HepG2 (cell line): ENCODE measurements at regions not wholly inside any gene's neighbourhood (a gene's known extent, or its start where the extent isn't known, plus 50 kb on each side); places are given as distances from the start of the nearest gene placed in this dataset.
A peak's percentile ranks its signal among the peaks of the same experiment; 100 is the strongest.

Experiments
- ATAC-seq: fragments of 200-7000 bp; cut with Tn5 transposase; 3 replicates; pipeline ENCODE4 v1.9.1; 2020; ENCODE audit warnings: mild to moderate bottlenecking, moderate library complexity
- BruUV-seq: library from RNA; stranded (reverse); fragments of 400-500 nt; replicated peaks from 2 replicates; lab custom pipeline; 2021; lab: Mats Ljungman, UMichigan
- CTCF ChIA-PET: fragments of 300-600 bp; formaldehyde crosslinking; extraction: SDS; loops from one replicate; lab custom pipeline; 2021; ENCODE audit warnings: low total read pairs, inconsistent platforms, low intra/inter-chr PET ratio; lab: Yijun Ruan, JAX
- POLR2A ChIA-PET: fragments of 350-600 bp; sonication (Branson Sonifier 250); formaldehyde crosslinking; loops from one replicate; lab custom pipeline; 2020; ENCODE audit warnings: antibody characterized with exemption, inconsistent platforms; lab: Yijun Ruan, JAX
- DNase-seq: peaks from one replicate; pipeline ENCODE4 v3.0.0-alpha.2; 2015; ENCODE audit warnings: low spot score
- FAIRE-seq: peaks from 3 replicates; lab custom pipeline; 2011; peaks lifted over from hg19 to GRCh38; lab: Jason Lieb, UNC
- H2AFZ ChIP-seq: one replicate; pipeline ENCODE4 v1.6.1; 2011; ENCODE audit warnings: low read length, inconsistent platforms
- H3K27ac ChIP-seq: fragments of 300-600 bp; 3 replicates; pipeline ENCODE4 v1.8.0; 2011; ENCODE audit warnings: mixed run types, mild to moderate bottlenecking, mixed read lengths, low read length, inconsistent platforms; ENCODE audit not compliant: insufficient read depth; ENCODE audit errors: extremely low read length
- H3K27me3 ChIP-seq, 2 experiments: fragments of 200-600 bp in 1 of 2; 2 replicates in 1 of 2; 3 replicates in 1 of 2; pipeline versions ENCODE4 v1.6.0 to v1.8.0; 2011; ENCODE audit warnings: low read length in 2 of 2, mild to moderate bottlenecking in 2 of 2, moderate library complexity in 2 of 2, inconsistent platforms in 1 of 2; ENCODE audit not compliant: insufficient read depth in 2 of 2, control insufficient read depth in 1 of 2
- H3K36me3 ChIP-seq, 2 experiments: fragments of 200-600 bp in 1 of 2; replicated peaks in 1 of 2; 2 replicates in 1 of 2; 3 replicates in 1 of 2; pipeline versions ENCODE4 v1.5.1 to v1.8.0; 2011; ENCODE audit warnings: low read length in 2 of 2, inconsistent platforms in 1 of 2; ENCODE audit not compliant: insufficient read depth in 2 of 2, control insufficient read depth in 1 of 2
- H3K4me1 ChIP-seq: 2 replicates; pipeline ENCODE4 v1.5.1; 2012; ENCODE audit warnings: low read length, inconsistent platforms; ENCODE audit not compliant: insufficient read depth
- H3K4me2 ChIP-seq: 2 replicates; pipeline ENCODE4 v1.6.0; 2011; ENCODE audit warnings: low read depth, low read length, inconsistent platforms
- H3K4me3 ChIP-seq, 3 experiments: fragments of 200-600 bp in 1 of 3; sonication (generic), shearing (Covaris generic) in 1 of 3; replicated peaks in 1 of 3; 2 replicates each; pipeline ENCODE4 v1.5.1; 2011 to 2016; ENCODE audit warnings: low read length in 3 of 3, inconsistent platforms in 2 of 3, low read depth in 2 of 3, mild to moderate bottlenecking in 2 of 3, control low read depth in 1 of 3, mixed read lengths in 1 of 3; ENCODE audit not compliant: insufficient read depth in 1 of 3
- H3K79me2 ChIP-seq: one replicate; pipeline ENCODE4 v1.6.1; 2011; ENCODE audit warnings: low read length, inconsistent platforms; ENCODE audit not compliant: insufficient read depth
- H3K9ac ChIP-seq: 2 replicates; pipeline ENCODE4 v1.6.0; 2011; ENCODE audit warnings: mild to moderate bottlenecking, low read depth, low read length, inconsistent platforms; ENCODE audit not compliant: insufficient read depth
- H3K9me3 ChIP-seq: 2 replicates; pipeline ENCODE4 v1.5.1; 2012; ENCODE audit warnings: mild to moderate bottlenecking, low read length
- H4K20me1 ChIP-seq: 2 replicates; pipeline ENCODE4 v1.6.0; 2011; ENCODE audit warnings: inconsistent platforms, mild to moderate bottlenecking, low read length, moderate library complexity; ENCODE audit not compliant: insufficient read depth
- HIVEP1 ChIP-seq: sonication (generic); formaldehyde crosslinking; IDR thresholded peaks from 2 replicates; pipeline ENCODE4 v1.4.0; 2020; ENCODE audit warnings: mild to moderate bottlenecking, missing genetic modification reagents
- KDM5B ChIP-seq: sonication (generic); formaldehyde crosslinking; IDR thresholded peaks from 2 replicates; pipeline ENCODE4 v1.4.0; 2020; ENCODE audit warnings: missing genetic modification reagents, mild to moderate bottlenecking, borderline replicate concordance
- ZNF225 ChIP-seq: sonication (generic); formaldehyde crosslinking; IDR thresholded peaks from 2 replicates; pipeline ENCODE4 v1.4.0; 2020; ENCODE audit warnings: mild to moderate bottlenecking, missing genetic modification reagents
- WGBS: methylation state at CpG from one replicate; pipeline ENCODE4 v1.1.6; 2017; ENCODE audit warnings: low lambda C conversion rate; 5-methylcytosine and 5-hydroxymethylcytosine counted together
- in situ Hi-C: cut with HindIII; loops from 2 replicates; pipeline ENCODE4 v1.10.0; 2017; ENCODE audit warnings: low pct_unique_long_range_greater_than_20kb; ENCODE audit not compliant: extremely low pct_ligation_motif_present
- intact Hi-C: fragments of 100-400 bp; cut with micrococcal nuclease; formaldehyde crosslinking; loops from one replicate; pipeline ENCODE4 v1.10.0; 2022; ENCODE audit not compliant: unreplicated experiment
- TF ChIP-seq, protein P1 (sequence below): sonication (generic); formaldehyde crosslinking; IDR thresholded peaks from 2 replicates; pipeline ENCODE4 v1.8.1; 2023; ENCODE audit warnings: mild to moderate bottlenecking, missing genetic modification reagents, borderline replicate concordance
- TF ChIP-seq, protein P2 (sequence below): sonication (generic); formaldehyde crosslinking; IDR thresholded peaks from 2 replicates; pipeline ENCODE4; 2020; ENCODE audit warnings: missing genetic modification reagents, mild to moderate bottlenecking, borderline replicate concordance
- TF ChIP-seq, protein P3 (sequence below): sonication (generic); formaldehyde crosslinking; IDR thresholded peaks from 2 replicates; pipeline ENCODE4 v1.5.1; 2020; ENCODE audit warnings: mild to moderate bottlenecking, missing genetic modification reagents, moderate library complexity
- TF ChIP-seq, protein P4 (sequence below): sonication (generic); formaldehyde crosslinking; IDR thresholded peaks from 2 replicates; pipeline ENCODE4 v1.8.0; 2022; ENCODE audit warnings: missing genetic modification reagents, mild to moderate bottlenecking, borderline replicate concordance
- TF ChIP-seq, protein P5 (sequence below): IDR thresholded peaks from 2 replicates; pipeline ENCODE4 v1.6.1; 2012; ENCODE audit warnings: inconsistent platforms
- TF ChIP-seq, protein P6 (sequence below): sonication (generic); formaldehyde crosslinking; IDR thresholded peaks from 2 replicates; pipeline ENCODE4 v1.4.0; 2020; ENCODE audit warnings: missing genetic modification reagents

DNA sequence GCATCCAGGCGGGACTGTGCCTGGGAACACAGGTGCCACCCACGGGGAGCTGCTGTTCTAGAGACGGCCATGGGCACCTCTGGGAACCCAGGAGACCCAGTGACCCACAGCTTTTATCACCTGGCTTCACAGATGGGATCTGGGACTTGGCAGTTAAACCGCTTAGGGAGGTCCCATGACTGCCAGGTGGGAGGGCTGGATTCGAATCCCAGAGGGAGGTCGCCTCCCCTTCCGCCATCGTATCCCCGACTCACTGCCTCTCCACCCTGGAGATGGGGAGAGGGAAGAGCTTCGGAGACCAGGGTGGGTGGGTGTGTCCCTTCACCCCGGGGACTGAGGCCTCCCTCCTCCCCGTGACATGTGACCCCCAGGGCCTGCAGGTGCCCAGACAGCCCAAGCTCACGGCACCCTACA, 169.4 kb downstream of the RTP5 start:
- H3K9me3 ChIP-seq: no peaks in the 10 kb centered on the region
- H3K4me2 ChIP-seq: peak overlapping the region; percentile 62
- FAIRE-seq (no peak), DNase-seq (no peak), ATAC-seq (peak; percentile 21)
- no peak overlapping the region for H2AFZ ChIP-seq
- ChIA-PET CTCF (no interaction called here), POLR2A (interaction anchor here (1.1 to 1.6 kb wide), 2 partner anchors 14 to 42 kb away, joined by 4 read pairs; no protein-coding TSS in a partner anchor)
- intact Hi-C loops (loop anchor here (5.0 kb wide), 1 partner anchor 48 kb away; no protein-coding TSS in a partner anchor), in situ Hi-C loops (no loop called here)
- no peak overlapping the region for H3K27ac ChIP-seq
- peak overlapping the region in 1 of 3 experiments; percentile 44; a peak in 1 of 6 replicates for H3K4me3 ChIP-seq
- no peaks in the 10 kb centered on the region for H3K36me3 ChIP-seq
- no peak overlapping the region for H3K9ac ChIP-seq
- H3K79me2 ChIP-seq: no peaks in the 10 kb centered on the region
- peaks cover 62% of the 10 kb centered on the region for H3K4me1 ChIP-seq
- 42% methylated on average over 13 of the region's 13 CpGs for WGBS
- peaks cover 9 to 48% of the 10 kb centered on the region in 2 experiments for H3K27me3 ChIP-seq
- H4K20me1 ChIP-seq: no peaks in the 10 kb centered on the region
- BruUV-seq: no TSS peak
- TF ChIP-seq, protein P1, sequence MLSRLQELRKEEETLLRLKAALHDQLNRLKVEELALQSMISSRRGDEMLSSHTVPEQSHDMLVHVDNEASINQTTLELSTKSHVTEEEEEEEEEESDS (CRISPR knock-in tag): no peak
- TF ChIP-seq, protein P2, sequence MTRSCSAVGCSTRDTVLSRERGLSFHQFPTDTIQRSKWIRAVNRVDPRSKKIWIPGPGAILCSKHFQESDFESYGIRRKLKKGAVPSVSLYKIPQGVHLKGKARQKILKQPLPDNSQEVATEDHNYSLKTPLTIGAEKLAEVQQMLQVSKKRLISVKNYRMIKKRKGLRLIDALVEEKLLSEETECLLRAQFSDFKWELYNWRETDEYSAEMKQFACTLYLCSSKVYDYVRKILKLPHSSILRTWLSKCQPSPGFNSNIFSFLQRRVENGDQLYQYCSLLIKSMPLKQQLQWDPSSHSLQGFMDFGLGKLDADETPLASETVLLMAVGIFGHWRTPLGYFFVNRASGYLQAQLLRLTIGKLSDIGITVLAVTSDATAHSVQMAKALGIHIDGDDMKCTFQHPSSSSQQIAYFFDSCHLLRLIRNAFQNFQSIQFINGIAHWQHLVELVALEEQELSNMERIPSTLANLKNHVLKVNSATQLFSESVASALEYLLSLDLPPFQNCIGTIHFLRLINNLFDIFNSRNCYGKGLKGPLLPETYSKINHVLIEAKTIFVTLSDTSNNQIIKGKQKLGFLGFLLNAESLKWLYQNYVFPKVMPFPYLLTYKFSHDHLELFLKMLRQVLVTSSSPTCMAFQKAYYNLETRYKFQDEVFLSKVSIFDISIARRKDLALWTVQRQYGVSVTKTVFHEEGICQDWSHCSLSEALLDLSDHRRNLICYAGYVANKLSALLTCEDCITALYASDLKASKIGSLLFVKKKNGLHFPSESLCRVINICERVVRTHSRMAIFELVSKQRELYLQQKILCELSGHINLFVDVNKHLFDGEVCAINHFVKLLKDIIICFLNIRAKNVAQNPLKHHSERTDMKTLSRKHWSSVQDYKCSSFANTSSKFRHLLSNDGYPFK: peak; percentile 10; the same call in 1 of the 2 replicates
- TF ChIP-seq ZNF225 (CRISPR knock-in tag) (peak; percentile 47; the same call in 1 of the 2 replicates), KDM5B (0 out of 2 replicates have a peak, but pooled peaks have one; percentile 8), HIVEP1 (CRISPR knock-in tag) (0 out of 2 replicates have a peak, but pooled peaks have one; percentile 13)
- TF ChIP-seq, protein P3, sequence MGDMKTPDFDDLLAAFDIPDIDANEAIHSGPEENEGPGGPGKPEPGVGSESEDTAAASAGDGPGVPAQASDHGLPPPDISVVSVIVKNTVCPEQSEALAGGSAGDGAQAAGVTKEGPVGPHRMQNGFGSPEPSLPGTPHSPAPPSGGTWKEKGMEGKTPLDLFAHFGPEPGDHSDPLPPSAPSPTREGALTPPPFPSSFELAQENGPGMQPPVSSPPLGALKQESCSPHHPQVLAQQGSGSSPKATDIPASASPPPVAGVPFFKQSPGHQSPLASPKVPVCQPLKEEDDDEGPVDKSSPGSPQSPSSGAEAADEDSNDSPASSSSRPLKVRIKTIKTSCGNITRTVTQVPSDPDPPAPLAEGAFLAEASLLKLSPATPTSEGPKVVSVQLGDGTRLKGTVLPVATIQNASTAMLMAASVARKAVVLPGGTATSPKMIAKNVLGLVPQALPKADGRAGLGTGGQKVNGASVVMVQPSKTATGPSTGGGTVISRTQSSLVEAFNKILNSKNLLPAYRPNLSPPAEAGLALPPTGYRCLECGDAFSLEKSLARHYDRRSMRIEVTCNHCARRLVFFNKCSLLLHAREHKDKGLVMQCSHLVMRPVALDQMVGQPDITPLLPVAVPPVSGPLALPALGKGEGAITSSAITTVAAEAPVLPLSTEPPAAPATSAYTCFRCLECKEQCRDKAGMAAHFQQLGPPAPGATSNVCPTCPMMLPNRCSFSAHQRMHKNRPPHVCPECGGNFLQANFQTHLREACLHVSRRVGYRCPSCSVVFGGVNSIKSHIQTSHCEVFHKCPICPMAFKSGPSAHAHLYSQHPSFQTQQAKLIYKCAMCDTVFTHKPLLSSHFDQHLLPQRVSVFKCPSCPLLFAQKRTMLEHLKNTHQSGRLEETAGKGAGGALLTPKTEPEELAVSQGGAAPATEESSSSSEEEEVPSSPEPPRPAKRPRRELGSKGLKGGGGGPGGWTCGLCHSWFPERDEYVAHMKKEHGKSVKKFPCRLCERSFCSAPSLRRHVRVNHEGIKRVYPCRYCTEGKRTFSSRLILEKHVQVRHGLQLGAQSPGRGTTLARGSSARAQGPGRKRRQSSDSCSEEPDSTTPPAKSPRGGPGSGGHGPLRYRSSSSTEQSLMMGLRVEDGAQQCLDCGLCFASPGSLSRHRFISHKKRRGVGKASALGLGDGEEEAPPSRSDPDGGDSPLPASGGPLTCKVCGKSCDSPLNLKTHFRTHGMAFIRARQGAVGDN (CRISPR knock-in tag): 0 out of 2 replicates have a peak, but pooled peaks have one; percentile 17
- TF ChIP-seq, protein P4, sequence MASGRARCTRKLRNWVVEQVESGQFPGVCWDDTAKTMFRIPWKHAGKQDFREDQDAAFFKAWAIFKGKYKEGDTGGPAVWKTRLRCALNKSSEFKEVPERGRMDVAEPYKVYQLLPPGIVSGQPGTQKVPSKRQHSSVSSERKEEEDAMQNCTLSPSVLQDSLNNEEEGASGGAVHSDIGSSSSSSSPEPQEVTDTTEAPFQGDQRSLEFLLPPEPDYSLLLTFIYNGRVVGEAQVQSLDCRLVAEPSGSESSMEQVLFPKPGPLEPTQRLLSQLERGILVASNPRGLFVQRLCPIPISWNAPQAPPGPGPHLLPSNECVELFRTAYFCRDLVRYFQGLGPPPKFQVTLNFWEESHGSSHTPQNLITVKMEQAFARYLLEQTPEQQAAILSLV (CRISPR knock-in tag): 0 out of 2 replicates have a peak, but pooled peaks have one; percentile 62
- TF ChIP-seq, protein P5, sequence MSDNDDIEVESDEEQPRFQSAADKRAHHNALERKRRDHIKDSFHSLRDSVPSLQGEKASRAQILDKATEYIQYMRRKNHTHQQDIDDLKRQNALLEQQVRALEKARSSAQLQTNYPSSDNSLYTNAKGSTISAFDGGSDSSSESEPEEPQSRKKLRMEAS: 0 out of 2 replicates have a peak, but pooled peaks have one; percentile 15
- TF ChIP-seq, protein P6, sequence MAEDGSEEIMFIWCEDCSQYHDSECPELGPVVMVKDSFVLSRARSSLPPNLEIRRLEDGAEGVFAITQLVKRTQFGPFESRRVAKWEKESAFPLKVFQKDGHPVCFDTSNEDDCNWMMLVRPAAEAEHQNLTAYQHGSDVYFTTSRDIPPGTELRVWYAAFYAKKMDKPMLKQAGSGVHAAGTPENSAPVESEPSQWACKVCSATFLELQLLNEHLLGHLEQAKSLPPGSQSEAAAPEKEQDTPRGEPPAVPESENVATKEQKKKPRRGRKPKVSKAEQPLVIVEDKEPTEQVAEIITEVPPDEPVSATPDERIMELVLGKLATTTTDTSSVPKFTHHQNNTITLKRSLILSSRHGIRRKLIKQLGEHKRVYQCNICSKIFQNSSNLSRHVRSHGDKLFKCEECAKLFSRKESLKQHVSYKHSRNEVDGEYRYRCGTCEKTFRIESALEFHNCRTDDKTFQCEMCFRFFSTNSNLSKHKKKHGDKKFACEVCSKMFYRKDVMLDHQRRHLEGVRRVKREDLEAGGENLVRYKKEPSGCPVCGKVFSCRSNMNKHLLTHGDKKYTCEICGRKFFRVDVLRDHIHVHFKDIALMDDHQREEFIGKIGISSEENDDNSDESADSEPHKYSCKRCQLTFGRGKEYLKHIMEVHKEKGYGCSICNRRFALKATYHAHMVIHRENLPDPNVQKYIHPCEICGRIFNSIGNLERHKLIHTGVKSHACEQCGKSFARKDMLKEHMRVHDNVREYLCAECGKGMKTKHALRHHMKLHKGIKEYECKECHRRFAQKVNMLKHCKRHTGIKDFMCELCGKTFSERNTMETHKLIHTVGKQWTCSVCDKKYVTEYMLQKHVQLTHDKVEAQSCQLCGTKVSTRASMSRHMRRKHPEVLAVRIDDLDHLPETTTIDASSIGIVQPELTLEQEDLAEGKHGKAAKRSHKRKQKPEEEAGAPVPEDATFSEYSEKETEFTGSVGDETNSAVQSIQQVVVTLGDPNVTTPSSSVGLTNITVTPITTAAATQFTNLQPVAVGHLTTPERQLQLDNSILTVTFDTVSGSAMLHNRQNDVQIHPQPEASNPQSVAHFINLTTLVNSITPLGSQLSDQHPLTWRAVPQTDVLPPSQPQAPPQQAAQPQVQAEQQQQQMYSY (CRISPR knock-in tag): no peak
